ENCODE measurements at regions not wholly inside any gene's neighbourhood (a gene's known extent, or its start where the extent isn't known, plus 50 kb on each side); places are given as distances from the start of the nearest gene placed in this dataset.
"Not testable (repeated sequence)": the region's sequence is repeated elsewhere in the genome, so short reads cannot be mapped to it uniquely, and the experiment has no call there.

DNA sequence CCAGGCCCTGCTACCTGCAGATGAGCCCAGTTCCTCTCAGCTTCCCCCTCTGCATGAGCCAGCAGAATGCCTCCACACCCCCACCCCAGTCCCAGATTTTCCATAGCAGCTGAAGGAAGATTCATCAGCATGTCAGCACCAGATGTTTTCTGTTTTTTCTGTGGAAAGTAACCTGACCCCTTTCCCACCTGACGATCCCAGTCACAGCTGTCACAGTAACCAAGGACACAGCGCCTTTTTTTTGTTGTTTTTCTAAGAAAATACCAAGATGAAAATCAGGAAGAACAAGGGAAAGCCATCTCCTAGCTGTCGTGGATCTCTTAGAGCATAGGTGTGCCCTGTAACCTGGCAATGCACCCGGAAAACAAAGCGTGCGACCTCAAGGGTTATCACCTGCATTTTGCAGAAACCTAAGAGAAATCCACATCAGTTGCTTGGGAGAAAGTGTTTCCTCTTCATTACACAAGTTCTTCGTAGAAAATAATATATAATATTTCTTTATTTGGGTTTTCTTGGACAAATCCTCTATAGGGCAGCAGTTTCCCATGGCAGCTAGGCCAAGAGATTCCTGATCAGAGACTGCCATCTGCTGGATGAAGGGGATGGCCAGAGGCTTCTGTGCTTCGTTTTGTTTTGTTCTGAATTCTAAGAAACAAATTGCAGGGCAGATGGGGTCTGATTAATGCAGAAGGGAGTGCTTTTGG lies 401.9 kb downstream of the TNS3 start:
- peak; percentile 55 for DNase-seq (ENCODE audit: extremely low spot score)
- CTCF ChIA-PET, result interaction anchor here (0.5 to 1.5 kb wide), 3 partner anchors 28 to 1262 kb away, joined by 3 read pairs; no protein-coding TSS in a partner anchor
- POLR2A ChIA-PET, result no interaction called here
- no peak for TF ChIP-seq ARNT (IDR thresholded peaks at IDR 0.05)
- no peak for TF ChIP-seq CTBP1 (IDR thresholded peaks at IDR 0.05; ENCODE audit: borderline replicate concordance)

DNA sequence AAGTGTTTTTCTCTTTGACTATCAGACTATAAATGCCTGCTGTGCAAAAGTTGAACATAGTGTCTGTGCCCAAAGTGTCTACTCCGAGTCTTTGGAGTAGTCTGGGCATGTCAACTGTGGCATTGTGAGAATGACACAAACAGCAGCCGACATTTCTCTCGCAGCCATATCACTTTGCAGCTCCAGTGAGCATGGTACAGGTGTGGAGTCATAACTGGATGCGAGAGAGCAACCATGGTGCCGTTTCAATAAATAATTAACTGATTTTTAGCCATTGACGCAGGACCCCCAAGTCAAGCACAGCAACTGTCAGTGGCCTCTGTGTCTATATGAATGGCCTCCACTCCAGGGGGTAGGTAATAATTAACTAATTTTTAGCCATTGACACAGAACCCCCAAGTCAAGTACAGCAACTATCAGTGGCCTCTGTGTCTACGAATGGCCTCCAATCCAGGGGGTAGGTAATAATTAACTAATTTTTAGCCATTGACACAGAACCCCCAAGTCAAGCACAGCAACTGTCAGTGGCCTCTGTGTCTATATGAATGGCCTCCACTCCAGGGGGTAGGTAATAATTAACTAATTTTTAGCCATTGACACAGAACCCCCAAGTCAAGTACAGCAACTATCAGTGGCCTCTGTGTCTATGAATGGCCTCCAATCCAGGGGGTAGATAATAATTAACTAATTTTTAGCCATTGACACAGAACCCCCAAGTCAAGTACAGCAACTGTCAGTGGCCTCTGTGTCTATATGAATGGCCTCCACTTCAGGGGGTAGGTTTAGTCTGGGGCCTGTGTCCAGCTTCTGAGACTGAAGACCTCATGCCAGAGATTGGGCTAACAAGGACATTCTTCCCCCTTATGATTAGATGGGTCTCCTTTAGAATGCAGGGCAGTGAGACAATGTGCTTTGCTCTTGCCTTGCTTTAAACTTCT lies 409.0 kb downstream of the TNS3 start:
- CTCF ChIA-PET; DNase-seq (ENCODE audit: extremely low spot score); POLR2A ChIA-PET: not testable (repeated sequence)

DNA sequence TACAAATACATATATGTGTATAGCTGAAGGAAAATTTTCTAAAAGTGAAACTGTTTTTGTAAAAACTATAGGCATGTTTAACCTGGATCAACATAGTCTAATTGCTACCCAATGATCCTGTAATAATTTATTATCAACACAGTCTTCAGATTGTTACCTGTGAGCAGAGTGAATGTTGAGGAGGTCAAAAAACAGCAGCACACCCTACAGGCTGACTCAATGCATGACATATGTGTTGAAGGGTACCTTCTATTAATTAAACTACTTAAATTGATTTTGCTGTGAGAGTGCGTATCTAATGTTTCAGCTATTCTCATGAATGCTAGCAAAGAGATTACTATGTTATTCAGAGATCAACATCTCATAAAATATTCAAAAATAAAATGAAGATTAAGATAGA lies 411.4 kb downstream of the TNS3 start:
- DNase-seq (ENCODE audit: extremely low spot score), result no peak
- no peak for TF ChIP-seq SP1 (IDR thresholded peaks at IDR 0.05)
- no peak for TF ChIP-seq ELF4 (IDR thresholded peaks at IDR 0.05)
- TF ChIP-seq HDGF (IDR thresholded peaks at IDR 0.05; ENCODE audit: borderline replicate concordance), result no peak
- no peak for TF ChIP-seq SUZ12 (IDR thresholded peaks at IDR 0.05)
- TF ChIP-seq NFRKB (IDR thresholded peaks at IDR 0.05), result no peak
- TF ChIP-seq FOXK2 (IDR thresholded peaks at IDR 0.05), result no peak
- TF ChIP-seq, protein P1, sequence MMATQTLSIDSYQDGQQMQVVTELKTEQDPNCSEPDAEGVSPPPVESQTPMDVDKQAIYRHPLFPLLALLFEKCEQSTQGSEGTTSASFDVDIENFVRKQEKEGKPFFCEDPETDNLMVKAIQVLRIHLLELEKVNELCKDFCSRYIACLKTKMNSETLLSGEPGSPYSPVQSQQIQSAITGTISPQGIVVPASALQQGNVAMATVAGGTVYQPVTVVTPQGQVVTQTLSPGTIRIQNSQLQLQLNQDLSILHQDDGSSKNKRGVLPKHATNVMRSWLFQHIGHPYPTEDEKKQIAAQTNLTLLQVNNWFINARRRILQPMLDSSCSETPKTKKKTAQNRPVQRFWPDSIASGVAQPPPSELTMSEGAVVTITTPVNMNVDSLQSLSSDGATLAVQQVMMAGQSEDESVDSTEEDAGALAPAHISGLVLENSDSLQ (IDR thresholded peaks at IDR 0.05), result no peak
- no peak for TF ChIP-seq ZNF384 (IDR thresholded peaks at IDR 0.05)
- no peak for TF ChIP-seq CTBP1 (IDR thresholded peaks at IDR 0.05; ENCODE audit: borderline replicate concordance)
- TF ChIP-seq ARNT (IDR thresholded peaks at IDR 0.05), result no peak
- TF ChIP-seq L3MBTL2 (conservative IDR thresholded peaks at IDR 0.05), result no peak
- TF ChIP-seq FOXA1 (IDR thresholded peaks at IDR 0.05), result no peak
- TF ChIP-seq BHLHE40 (IDR thresholded peaks at IDR 0.05; ENCODE audit: borderline replicate concordance), result no peak
- no peak for TF ChIP-seq LEF1 (IDR thresholded peaks at IDR 0.05; ENCODE audit: borderline replicate concordance)
- CTCF ChIA-PET, result interaction anchor here (0.6 kb wide), 1 partner anchor 18 kb away, joined by 3 read pairs; no protein-coding TSS in a partner anchor
- POLR2A ChIA-PET, result no interaction called here

DNA sequence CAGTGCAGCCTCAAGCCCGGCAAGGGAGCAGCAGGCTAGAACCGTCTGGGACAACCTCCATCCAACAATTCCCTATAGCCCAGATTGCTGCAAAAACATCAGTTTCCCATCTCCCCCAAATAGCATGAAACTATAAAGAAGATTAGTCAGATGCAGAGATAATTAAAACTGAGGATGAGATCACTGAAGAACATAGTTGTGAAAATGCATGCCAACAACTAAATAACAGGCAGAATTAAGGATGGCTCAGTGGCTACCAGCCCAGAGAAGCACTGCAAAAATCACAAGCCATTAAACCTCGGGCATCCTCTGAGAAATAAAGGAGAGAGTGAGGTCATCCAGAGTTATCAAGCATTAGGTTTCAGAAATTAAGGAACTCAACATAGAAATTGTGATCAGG lies 427.1 kb downstream of the TNS3 start:
- ChIA-PET POLR2A (no interaction called here), CTCF (no interaction called here)
- DNase-seq (ENCODE audit: extremely low spot score), result no peak
- TF ChIP-seq ARNT (IDR thresholded peaks at IDR 0.05) (no peak), TARDBP (IDR thresholded peaks at IDR 0.05) (no peak), HDGF (IDR thresholded peaks at IDR 0.05; ENCODE audit: borderline replicate concordance) (no peak), SP1 (IDR thresholded peaks at IDR 0.05) (no peak), FOXM1 (IDR thresholded peaks at IDR 0.05; ENCODE audit: borderline replicate concordance) (no peak), ZNF384 (IDR thresholded peaks at IDR 0.05) (no peak), L3MBTL2 (conservative IDR thresholded peaks at IDR 0.05) (no peak), BHLHE40 (IDR thresholded peaks at IDR 0.05; ENCODE audit: borderline replicate concordance) (no peak), CTBP1 (IDR thresholded peaks at IDR 0.05; ENCODE audit: borderline replicate concordance) (no peak), LEF1 (IDR thresholded peaks at IDR 0.05; ENCODE audit: borderline replicate concordance) (no peak)
- TF ChIP-seq, protein P1 (IDR thresholded peaks at IDR 0.05), result no peak

DNA sequence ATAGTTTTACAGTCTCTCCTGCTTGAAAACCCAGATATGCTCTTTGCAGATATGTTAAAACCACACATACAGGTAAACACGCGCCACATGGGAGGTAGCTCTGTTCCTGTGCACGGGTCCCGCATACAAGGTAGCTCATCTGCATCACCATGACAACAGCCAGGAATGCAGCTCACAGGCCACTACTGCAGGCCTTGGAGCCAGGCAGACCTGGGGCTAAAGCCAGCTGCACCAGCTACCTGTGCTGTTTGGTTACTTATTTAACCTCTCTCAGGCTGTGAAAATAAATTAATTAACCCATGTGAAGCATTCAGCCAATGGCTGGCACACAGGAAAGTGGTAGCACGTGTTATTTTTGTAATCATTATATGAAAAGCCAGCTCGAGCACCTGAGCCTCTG lies 428.3 kb downstream of the TNS3 start:
- CTCF ChIA-PET, result no interaction called here
- DNase-seq (ENCODE audit: extremely low spot score), result no peak

DNA sequence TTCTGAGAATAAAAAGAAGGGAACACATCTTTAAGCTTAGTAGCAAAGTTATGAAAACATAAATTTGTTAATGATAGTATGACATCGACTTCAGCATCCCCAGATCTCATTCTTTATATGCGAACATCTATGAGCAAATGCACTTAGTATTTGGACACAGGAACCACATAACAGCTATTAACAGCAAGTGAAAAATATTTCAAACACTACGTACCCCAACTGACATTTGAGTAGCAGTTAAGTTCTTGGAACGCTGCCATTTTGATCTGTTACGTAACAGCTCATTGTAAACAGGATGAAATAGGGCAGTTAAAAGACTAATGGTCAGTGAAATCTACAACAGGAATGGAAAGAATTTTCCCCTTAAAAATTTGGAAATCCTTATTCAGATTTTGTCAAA lies 428.9 kb downstream of the TNS3 start:
- ChIA-PET CTCF (interaction anchor here (0.7 kb wide), 1 partner anchor 17 kb away, joined by 3 read pairs; no protein-coding TSS in a partner anchor), POLR2A (no interaction called here)
- TF ChIP-seq, protein P1 (IDR thresholded peaks at IDR 0.05), result no peak
- no peak for DNase-seq (ENCODE audit: extremely low spot score)

More for the DNA sequence above, 428.3 kb downstream of the TNS3 start:
- no peak for TF ChIP-seq L3MBTL2 (conservative IDR thresholded peaks at IDR 0.05)
- TF ChIP-seq, protein P1 (IDR thresholded peaks at IDR 0.05), result no peak
- TF ChIP-seq SUZ12 (IDR thresholded peaks at IDR 0.05), result no peak
- no peak for TF ChIP-seq HDGF (IDR thresholded peaks at IDR 0.05; ENCODE audit: borderline replicate concordance)
- TF ChIP-seq ELF4 (IDR thresholded peaks at IDR 0.05), result no peak
- TF ChIP-seq LEF1 (IDR thresholded peaks at IDR 0.05; ENCODE audit: borderline replicate concordance), result no peak
- no peak for TF ChIP-seq FOXK2 (IDR thresholded peaks at IDR 0.05)
- no peak for TF ChIP-seq SP1 (IDR thresholded peaks at IDR 0.05)
- TF ChIP-seq BHLHE40 (IDR thresholded peaks at IDR 0.05; ENCODE audit: borderline replicate concordance), result no peak
- TF ChIP-seq TARDBP (IDR thresholded peaks at IDR 0.05), result no peak
- TF ChIP-seq FOXM1 (IDR thresholded peaks at IDR 0.05; ENCODE audit: borderline replicate concordance), result no peak
- POLR2A ChIA-PET, result no interaction called here

Data from HEK293T (cell line).